Activated B cell treated with CpG ODN at 0.5 μM for 24 hours (primary cell): ENCODE measurements at regions not wholly inside any gene's neighbourhood (a gene's known extent, or its start where the extent isn't known, plus 50 kb on each side); places are given as distances from the start of the nearest gene placed in this dataset.

ENCODE experiments used
- ATAC-seq: fragments of 200-7000 bp; cut with Tn5 transposase; one replicate; pipeline ENCODE4 v1.10.0; 2021; ENCODE audit warnings: low read depth, mild to moderate bottlenecking, moderate library complexity
- CTCF ChIA-PET: fragments of 350-600 bp; sonication (Branson Sonifier 250); formaldehyde crosslinking; loops from one replicate; lab custom pipeline; 2021; ENCODE audit warnings: antibody characterized with exemption; lab: Charles Lee
- POLR2A ChIA-PET: fragments of 350-600 bp; sonication (Branson Sonifier 250); formaldehyde crosslinking; loops from one replicate; lab custom pipeline; 2021; ENCODE audit warnings: antibody characterized with exemption; lab: Charles Lee
- DNase-seq: peaks from one replicate; pipeline ENCODE4 v3.0.0; 2022
- H3K27ac Mint-ChIP-seq: one replicate; pipeline ENCODE4 v1.8.0; 2020; ENCODE audit warnings: mixed read lengths
- H3K27me3 Mint-ChIP-seq: one replicate; pipeline ENCODE4 v1.8.0; 2021; ENCODE audit warnings: mixed read lengths
- H3K36me3 Mint-ChIP-seq: one replicate; pipeline ENCODE4 v1.8.0; 2021; ENCODE audit warnings: low read depth, mixed read lengths
- H3K4me1 Mint-ChIP-seq: one replicate; pipeline ENCODE4 v1.8.0; 2021; ENCODE audit warnings: mixed read lengths
- H3K4me3 Mint-ChIP-seq: one replicate; pipeline ENCODE4 v1.8.0; 2020; ENCODE audit warnings: mild to moderate bottlenecking, mixed read lengths
- H3K9me3 Mint-ChIP-seq: one replicate; pipeline ENCODE4 v1.8.0; 2020; ENCODE audit warnings: mixed read lengths
- CTCF ChIP-seq: fragments of 200-600 bp; IDR thresholded peaks from one replicate; pipeline ENCODE4 v1.8.0; 2022; ENCODE audit warnings: antibody characterized with exemption, mild to moderate bottlenecking
- intact Hi-C: fragments of 100-400 bp; cut with micrococcal nuclease; formaldehyde crosslinking; loops from one replicate; pipeline ENCODE4 v1.15.1; 2024

- CTCF ChIA-PET, result no interaction called here
Measured at GRCh38 chr12:58131986-58132755, 190.8 kb downstream of the ATP23 start.

GRCh38 chr12:58138424-58138823 is 197.1 kb downstream of the ATP23 start:
- intact Hi-C loops, result no loop called here
- ATAC-seq (no peak), DNase-seq (no peak)
- H3K27ac Mint-ChIP-seq, result no peak overlapping the region
- no peaks in the 10 kb centered on the region for H3K9me3 Mint-ChIP-seq
- H3K4me3 Mint-ChIP-seq, result no peak overlapping the region
- no peaks in the 10 kb centered on the region for H3K36me3 Mint-ChIP-seq
- peaks cover 3% of the 10 kb centered on the region for H3K27me3 Mint-ChIP-seq
- POLR2A ChIA-PET, result no interaction called here
- no peaks in the 10 kb centered on the region for H3K4me1 Mint-ChIP-seq
- CTCF ChIA-PET, result no interaction called here
- no peak for TF ChIP-seq CTCF

More at GRCh38 chr12:58131986-58132755, 190.8 kb downstream of the ATP23 start:
- Mint-ChIP-seq H3K27me3 (peaks cover 7% of the 10 kb centered on the region), H3K27ac (no peak overlapping the region), H3K4me1 (no peaks in the 10 kb centered on the region), H3K4me3 (no peak overlapping the region), H3K9me3 (peaks cover 4% of the 10 kb centered on the region), H3K36me3 (no peaks in the 10 kb centered on the region)
- POLR2A ChIA-PET, result no interaction called here
- ATAC-seq (no peak), DNase-seq (no peak)
- no peak for TF ChIP-seq CTCF
- intact Hi-C loops, result no loop called here

GRCh38 chr12:58139894-58140293 is 198.5 kb downstream of the ATP23 start:
- TF ChIP-seq CTCF, result no peak
- DNase-seq (no peak), ATAC-seq (no peak)
- H3K4me1 Mint-ChIP-seq, result no peaks in the 10 kb centered on the region
- H3K36me3 Mint-ChIP-seq, result no peaks in the 10 kb centered on the region
- H3K4me3 Mint-ChIP-seq, result no peak overlapping the region
- intact Hi-C loops, result no loop called here
- ChIA-PET CTCF (no interaction called here), POLR2A (no interaction called here)
- H3K9me3 Mint-ChIP-seq, result no peaks in the 10 kb centered on the region
- H3K27me3 Mint-ChIP-seq, result peaks cover 3% of the 10 kb centered on the region
- H3K27ac Mint-ChIP-seq, result no peak overlapping the region

- POLR2A ChIA-PET, result no interaction called here
- DNase-seq, result no peak
- no peak overlapping the region for H3K4me3 Mint-ChIP-seq
- peaks cover 3% of the 10 kb centered on the region for H3K9me3 Mint-ChIP-seq
- TF ChIP-seq CTCF, result no peak
- ATAC-seq, result no peak
- intact Hi-C loops, result no loop called here
- no peaks in the 10 kb centered on the region for H3K36me3 Mint-ChIP-seq
- CTCF ChIA-PET, result no interaction called here
- peaks cover 3% of the 10 kb centered on the region for H3K27me3 Mint-ChIP-seq
- H3K27ac Mint-ChIP-seq, result no peak overlapping the region
- H3K4me1 Mint-ChIP-seq, result no peaks in the 10 kb centered on the region
Measured at GRCh38 chr12:58140395-58140794, 199.0 kb downstream of the ATP23 start.

- intact Hi-C loops, result no loop called here
- H3K27ac Mint-ChIP-seq, result no peak overlapping the region
- ChIA-PET CTCF (no interaction called here), POLR2A (no interaction called here)
- no peaks in the 10 kb centered on the region for H3K4me1 Mint-ChIP-seq
- no peak overlapping the region for H3K4me3 Mint-ChIP-seq
- peaks cover 3% of the 10 kb centered on the region for H3K9me3 Mint-ChIP-seq
- no peaks in the 10 kb centered on the region for H3K36me3 Mint-ChIP-seq
- DNase-seq (no peak), ATAC-seq (no peak)
- no peaks in the 10 kb centered on the region for H3K27me3 Mint-ChIP-seq
- no peak for TF ChIP-seq CTCF
Measured at GRCh38 chr12:58142991-58143390, 201.6 kb downstream of the ATP23 start.
